H1 (cell line): ENCODE measurements at regions not wholly inside any gene's neighbourhood (a gene's known extent, or its start where the extent isn't known, plus 50 kb on each side); places are given as distances from the start of the nearest gene placed in this dataset.

Experiments
- CTCF ChIA-PET: fragments of 300-600 bp; sonication (Branson Sonifier 250); formaldehyde crosslinking; loops from one replicate; lab custom pipeline; 2021; ENCODE audit not compliant: partially characterized antibody; lab: Charles Lee
- POLR2A ChIA-PET: fragments of 300-600 bp; sonication (Branson Sonifier 250); formaldehyde crosslinking; loops from one replicate; lab custom pipeline; 2021; ENCODE audit warnings: inconsistent platforms; ENCODE audit not compliant: partially characterized antibody; lab: Charles Lee
- DNase-seq, 2 experiments: peaks; one replicate each; pipeline versions ENCODE4 v3.0.0 to v3.0.0-alpha.2; 2010 to 2022; ENCODE audit warnings: low spot score in 2 of 2, low read depth in 1 of 2, mixed read lengths in 1 of 2
- FAIRE-seq: peaks from 2 replicates; lab custom pipeline; 2011; peaks lifted over from hg19 to GRCh38; lab: Jason Lieb, UNC
- H2AFZ ChIP-seq: 2 replicates; pipeline ENCODE4 v1.8.1; 2012; ENCODE audit warnings: low read length, inconsistent platforms
- H2AK5ac ChIP-seq: 2 replicates; pipeline ENCODE4 v1.6.1; 2013; ENCODE audit warnings: low read depth, low read length
- H2BK120ac ChIP-seq: replicated peaks from 2 replicates; pipeline ENCODE3; 2013; ENCODE audit warnings: low read depth, low read length, inconsistent platforms
- H2BK12ac ChIP-seq: 2 replicates; pipeline ENCODE4 v1.6.1; 2013; ENCODE audit warnings: low read depth, low read length
- H2BK15ac ChIP-seq: 2 replicates; pipeline ENCODE4 v1.6.1; 2013; ENCODE audit warnings: low read length
- H2BK20ac ChIP-seq: 2 replicates; pipeline ENCODE4 v1.6.1; 2013; ENCODE audit warnings: low read length
- H2BK5ac ChIP-seq: 2 replicates; pipeline ENCODE4 v1.6.1; 2013; ENCODE audit warnings: low read depth, low read length
- H3K14ac ChIP-seq: 2 replicates; pipeline ENCODE4 v1.6.1; 2013; ENCODE audit warnings: inconsistent platforms; ENCODE audit not compliant: insufficient read length
- H3K18ac ChIP-seq: 2 replicates; pipeline ENCODE4 v1.6.1; 2013; ENCODE audit warnings: low read length; ENCODE audit errors: extremely low read depth
- H3K23ac ChIP-seq: 2 replicates; pipeline ENCODE4 v1.6.1; 2013; ENCODE audit warnings: inconsistent platforms; ENCODE audit not compliant: insufficient read length
- H3K23me2 ChIP-seq: 2 replicates; pipeline ENCODE4 v1.6.1; 2013; ENCODE audit warnings: low read depth, low read length
- H3K27ac ChIP-seq: 2 replicates; pipeline ENCODE4 v1.6.1; 2011; ENCODE audit warnings: low read depth, low read length, inconsistent platforms
- H3K27me3 ChIP-seq, 4 experiments: replicated peaks in 1 of 4; 1 replicate in 1 of 4; 2 replicates in 3 of 4; pipeline versions ENCODE4 v1.6.1 to v1.8.1; 2011 to 2013; ENCODE audit warnings: low read length in 3 of 4, mild to moderate bottlenecking in 3 of 4, inconsistent platforms in 2 of 4, mixed read lengths in 2 of 4, moderate library complexity in 1 of 4; ENCODE audit not compliant: control insufficient read depth in 3 of 4, insufficient read depth in 3 of 4; ENCODE audit errors: extremely low read depth in 1 of 4
- H3K36me3 ChIP-seq, 4 experiments: 2 replicates each; pipeline versions ENCODE4 v1.6.1 to v1.8.1; 2011 to 2013; ENCODE audit warnings: mild to moderate bottlenecking in 4 of 4, low read length in 3 of 4, moderate library complexity in 2 of 4, control low read depth in 1 of 4, inconsistent platforms in 1 of 4; ENCODE audit not compliant: insufficient read depth in 4 of 4, control insufficient read depth in 2 of 4
- H3K4ac ChIP-seq: replicated peaks from 2 replicates; pipeline ENCODE3; 2013; ENCODE audit warnings: low read length, low read depth, mixed read lengths, inconsistent platforms; ENCODE audit not compliant: insufficient read length
- H3K4me1 ChIP-seq, 4 experiments: replicated peaks in 1 of 4; 1 replicate in 1 of 4; 2 replicates in 3 of 4; pipeline versions ENCODE4 v1.6.1 to v1.8.1; 2011 to 2013; ENCODE audit warnings: low read length in 3 of 4, inconsistent platforms in 2 of 4, mixed read lengths in 1 of 4; ENCODE audit not compliant: insufficient read depth in 4 of 4, control insufficient read depth in 3 of 4
- H3K4me2 ChIP-seq, 2 experiments: 2 replicates each; pipeline versions ENCODE4 v1.6.1 to v1.8.1; 2011 to 2013; ENCODE audit warnings: low read depth in 2 of 2, low read length in 2 of 2, control low read depth in 1 of 2, inconsistent platforms in 1 of 2, mild to moderate bottlenecking in 1 of 2; ENCODE audit not compliant: insufficient read depth in 1 of 2
- H3K4me3 ChIP-seq, 4 experiments: fragments of 200-600, 300-600 bp in 1 of 4; sonication (generic), shearing (Covaris generic), sonication (Bioruptor Twin) in 1 of 4; 2 replicates each; pipeline versions ENCODE4 v1.5.1 to v1.8.1; 2011 to 2016; ENCODE audit warnings: low read length in 4 of 4, low read depth in 3 of 4, control low read depth in 2 of 4, inconsistent platforms in 2 of 4, mild to moderate bottlenecking in 2 of 4, mixed read lengths in 1 of 4, moderate library complexity in 1 of 4; ENCODE audit not compliant: insufficient read depth in 2 of 4; ENCODE audit errors: extremely low read depth in 1 of 4
- H3K56ac ChIP-seq: replicated peaks from 2 replicates; pipeline ENCODE3; 2013; ENCODE audit warnings: low read depth, mild to moderate bottlenecking, mixed read lengths, low read length, inconsistent platforms; ENCODE audit not compliant: insufficient read length
- H3K79me1 ChIP-seq: 2 replicates; pipeline ENCODE4 v1.6.1; 2013; ENCODE audit warnings: low read depth, low read length, control low read depth
- H3K79me2 ChIP-seq, 2 experiments: 2 replicates each; pipeline versions ENCODE4 v1.6.1 to v1.8.1; 2012 to 2013; ENCODE audit warnings: low read length in 2 of 2, mild to moderate bottlenecking in 2 of 2, inconsistent platforms in 1 of 2; ENCODE audit not compliant: insufficient read depth in 2 of 2, control insufficient read depth in 1 of 2
- H3K9ac ChIP-seq, 4 experiments: replicated peaks in 1 of 4; 1 replicate in 1 of 4; 2 replicates in 3 of 4; pipeline versions ENCODE4 v1.6.1 to v1.8.1; 2011 to 2013; ENCODE audit warnings: low read depth in 3 of 4, low read length in 3 of 4, control low read depth in 2 of 4, mild to moderate bottlenecking in 2 of 4, moderate library complexity in 2 of 4, inconsistent platforms in 1 of 4; ENCODE audit errors: extremely low read depth in 1 of 4
- H3K9me3 ChIP-seq, 2 experiments: 2 replicates each; pipeline versions ENCODE4 v1.6.1 to v1.8.1; 2012 to 2013; ENCODE audit warnings: mild to moderate bottlenecking in 2 of 2, moderate library complexity in 2 of 2, control low read depth in 1 of 2, inconsistent platforms in 1 of 2, low read depth in 1 of 2, low read length in 1 of 2, mixed read lengths in 1 of 2; ENCODE audit not compliant: insufficient read depth in 2 of 2
- H4K20me1 ChIP-seq, 2 experiments: replicated peaks in 1 of 2; 2 replicates each; pipeline versions ENCODE3 to v1.8.1; 2011 to 2013; ENCODE audit warnings: inconsistent platforms in 2 of 2, low read length in 2 of 2, mild to moderate bottlenecking in 1 of 2; ENCODE audit not compliant: insufficient read depth in 2 of 2, control insufficient read depth in 1 of 2
- H4K5ac ChIP-seq: 2 replicates; pipeline ENCODE4 v1.6.1; 2013; ENCODE audit warnings: low read length, low read depth, mixed read lengths, inconsistent platforms; ENCODE audit not compliant: insufficient read length
- H4K8ac ChIP-seq: 2 replicates; pipeline ENCODE4 v1.8.0; 2013; ENCODE audit warnings: mild to moderate bottlenecking, moderate library complexity, low read length, inconsistent platforms; ENCODE audit not compliant: insufficient read depth; ENCODE audit errors: extremely low read depth
- H4K91ac ChIP-seq: replicated peaks from 2 replicates; pipeline ENCODE3; 2013; ENCODE audit warnings: low read length, mixed read lengths, inconsistent platforms; ENCODE audit not compliant: insufficient read length
- JUND ChIP-seq: IDR thresholded peaks from 2 replicates; pipeline ENCODE4 v1.6.1; 2011; ENCODE audit warnings: mild to moderate bottlenecking, improper control_type of control experiment, low read length
- RFX5 ChIP-seq: IDR thresholded peaks from 2 replicates; pipeline ENCODE4 v1.6.1; 2011; ENCODE audit warnings: low read depth, low read length, improper control_type of control experiment, borderline replicate concordance
- TAF7 ChIP-seq: optimal IDR thresholded peaks from 2 replicates; pipeline ENCODE3; 2011; ENCODE audit warnings: low read depth, mild to moderate bottlenecking, inconsistent platforms, low read length, moderate library complexity, borderline replicate concordance
- WGBS, 2 experiments: shearing (Covaris generic) in 1 of 2; methylation state at CpG; one replicate each; pipeline versions ENCODE4 v1.1.6 to v1.1.7; 2013 to 2015; ENCODE audit warnings: low lambda C conversion rate in 2 of 2, mixed read lengths in 2 of 2, inconsistent platforms in 1 of 2, low coverage in 1 of 2, missing lambda C conversion rate in 1 of 2; ENCODE audit not compliant: insufficient replicate concordance in 2 of 2, insufficient coverage in 1 of 2, insufficient read length in 1 of 2; ENCODE audit errors: extremely low coverage in 1 of 2, missing lambda C conversion rate in 1 of 2; 5-methylcytosine and 5-hydroxymethylcytosine counted together

DNA sequence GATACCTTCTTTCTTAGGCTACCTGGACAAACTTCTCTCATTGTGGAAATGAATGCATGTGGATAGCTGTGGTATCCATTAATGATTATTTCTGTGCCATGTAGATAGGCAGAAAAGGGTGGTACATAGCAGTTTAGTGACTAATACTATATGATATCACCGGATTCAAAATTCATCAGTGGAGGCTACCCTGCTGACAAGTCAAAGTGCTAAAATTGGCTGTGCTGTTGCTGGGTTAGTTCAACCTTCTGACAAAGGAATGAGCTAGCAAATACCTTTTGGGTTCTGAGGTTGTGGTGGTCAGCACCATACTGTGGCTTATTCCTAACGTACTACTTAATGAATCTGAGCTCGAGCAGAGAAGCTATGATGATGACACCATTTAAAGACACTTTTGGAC is 109.1 kb downstream of the TFAP2B start (continued):
- no peak for TF ChIP-seq JUND

DNA sequence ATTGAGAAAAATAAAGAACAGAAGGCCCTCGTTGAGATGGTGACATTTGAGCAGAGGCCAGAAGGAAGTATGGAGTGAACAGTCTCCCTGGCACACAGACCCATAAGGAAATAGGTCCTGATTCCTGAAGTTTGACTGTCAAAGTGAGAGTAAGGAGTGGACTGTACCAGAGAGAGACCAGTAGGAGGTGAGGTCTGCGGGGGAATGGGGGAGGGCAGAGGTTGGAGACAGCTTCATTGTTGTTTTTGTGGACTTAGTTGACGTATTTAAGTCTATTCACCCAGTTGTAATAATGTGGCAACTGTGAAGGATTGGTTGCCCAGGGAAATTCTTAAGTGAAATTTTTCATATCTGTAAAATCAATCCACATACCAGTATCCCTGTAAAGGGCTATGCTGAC is 110.7 kb downstream of the TFAP2B start:
- Histone ChIP-seq H4K91ac (no peak overlapping the region), H3K14ac (no peak overlapping the region), H4K20me1 (no peaks in the 10 kb centered on the region), H3K23ac (no peak overlapping the region)
- TF ChIP-seq TAF7 (no peak), RFX5 (no peak)
- TF ChIP-seq, all 59 proteins: peak for 0
- Histone ChIP-seq H3K27me3 (no peaks in the 10 kb centered on the region), H3K23me2 (no peaks in the 10 kb centered on the region), H4K8ac (no peak overlapping the region), H3K79me1 (no peaks in the 10 kb centered on the region), H3K18ac (no peak overlapping the region), H2BK20ac (no peak overlapping the region), H3K9ac (no peak overlapping the region), H3K27ac (no peak overlapping the region), H3K79me2 (no peaks in the 10 kb centered on the region), H4K5ac (no peak overlapping the region), H2AFZ (peak overlapping the region; percentile 61), H2BK120ac (no peak overlapping the region), H3K36me3 (no peaks in the 10 kb centered on the region), H3K4me2 (no peak overlapping the region), H2BK5ac (no peak overlapping the region), H2BK12ac (no peak overlapping the region), H3K4me1 (0 out of 7 replicates have a peak, but pooled peaks cover 0 to 2% (median 0%) of the 10 kb centered on the region in 4 experiments), H3K4me3 (no peak overlapping the region), H2BK15ac (no peak overlapping the region), H3K9me3 (no peaks in the 10 kb centered on the region), H3K56ac (no peak overlapping the region), H2AK5ac (no peak overlapping the region), H3K4ac (no peak overlapping the region)
- FAIRE-seq (no peak), DNase-seq (no peak)
- CTCF ChIA-PET, result no interaction called here
- 81% methylated on average over 3 of the region's 3 CpGs; no CpG with 5 or more reads in 1 of the 2 experiments for WGBS, 2 experiments
- POLR2A ChIA-PET, result no interaction called here
